ENCODE measurements at regions not wholly inside any gene's neighbourhood (a gene's known extent, or its start where the extent isn't known, plus 50 kb on each side); places are given as distances from the start of the nearest gene placed in this dataset.

DNA sequence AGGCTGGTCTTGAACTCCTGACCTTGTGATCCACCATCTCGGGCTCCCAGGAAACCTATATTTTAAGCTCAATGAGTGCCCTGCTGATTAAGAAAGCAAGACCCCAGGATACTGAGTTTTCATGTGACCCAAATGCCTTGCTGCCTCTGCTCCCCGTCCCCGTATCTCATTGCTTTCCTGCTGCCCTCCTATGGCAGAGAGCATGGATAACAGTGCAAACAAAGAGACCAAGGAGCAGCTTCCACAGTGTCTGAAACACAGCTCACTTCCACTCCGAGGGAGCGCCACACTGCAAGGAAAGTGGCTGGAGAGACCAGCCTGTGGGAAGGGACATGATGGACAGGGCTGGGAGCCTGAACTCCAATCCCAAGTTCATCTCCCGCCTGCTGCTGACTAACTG, 246.8 kb downstream of the TMEM182 start:
- Histone ChIP-seq H3K4me2 (ENCODE audit: insufficient read depth, low read length) (no peak overlapping the region), H3K36me3 (ENCODE audit: insufficient read depth, low read length) (no peaks in the 10 kb centered on the region), H3K4me1 (ENCODE audit: insufficient read depth, low read length) (no peaks in the 10 kb centered on the region), H3K9me3 (ENCODE audit: low read depth, low read length) (no peaks in the 10 kb centered on the region), H4K20me1 (ENCODE audit: insufficient read depth, low read length) (no peaks in the 10 kb centered on the region), H3K27me3 (ENCODE audit: insufficient read depth, low read length) (no peaks in the 10 kb centered on the region), H3K4me3 (ENCODE audit: insufficient read depth, low read length) (no peak overlapping the region), H2AFZ (ENCODE audit: low read length) (no peak overlapping the region), H3K79me2 (ENCODE audit: insufficient read depth, low read length) (no peaks in the 10 kb centered on the region), H3K27ac (ENCODE audit: low read depth, low read length) (no peak overlapping the region)
- DNase-seq (ENCODE audit: insufficient read length, low spot score, missing footprints) = no peak
- TF ChIP-seq, protein P1, sequence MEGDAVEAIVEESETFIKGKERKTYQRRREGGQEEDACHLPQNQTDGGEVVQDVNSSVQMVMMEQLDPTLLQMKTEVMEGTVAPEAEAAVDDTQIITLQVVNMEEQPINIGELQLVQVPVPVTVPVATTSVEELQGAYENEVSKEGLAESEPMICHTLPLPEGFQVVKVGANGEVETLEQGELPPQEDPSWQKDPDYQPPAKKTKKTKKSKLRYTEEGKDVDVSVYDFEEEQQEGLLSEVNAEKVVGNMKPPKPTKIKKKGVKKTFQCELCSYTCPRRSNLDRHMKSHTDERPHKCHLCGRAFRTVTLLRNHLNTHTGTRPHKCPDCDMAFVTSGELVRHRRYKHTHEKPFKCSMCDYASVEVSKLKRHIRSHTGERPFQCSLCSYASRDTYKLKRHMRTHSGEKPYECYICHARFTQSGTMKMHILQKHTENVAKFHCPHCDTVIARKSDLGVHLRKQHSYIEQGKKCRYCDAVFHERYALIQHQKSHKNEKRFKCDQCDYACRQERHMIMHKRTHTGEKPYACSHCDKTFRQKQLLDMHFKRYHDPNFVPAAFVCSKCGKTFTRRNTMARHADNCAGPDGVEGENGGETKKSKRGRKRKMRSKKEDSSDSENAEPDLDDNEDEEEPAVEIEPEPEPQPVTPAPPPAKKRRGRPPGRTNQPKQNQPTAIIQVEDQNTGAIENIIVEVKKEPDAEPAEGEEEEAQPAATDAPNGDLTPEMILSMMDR (IDR thresholded peaks at IDR 0.05; ENCODE audit: extremely low read depth, low read depth, low read length) = no peak

DNA sequence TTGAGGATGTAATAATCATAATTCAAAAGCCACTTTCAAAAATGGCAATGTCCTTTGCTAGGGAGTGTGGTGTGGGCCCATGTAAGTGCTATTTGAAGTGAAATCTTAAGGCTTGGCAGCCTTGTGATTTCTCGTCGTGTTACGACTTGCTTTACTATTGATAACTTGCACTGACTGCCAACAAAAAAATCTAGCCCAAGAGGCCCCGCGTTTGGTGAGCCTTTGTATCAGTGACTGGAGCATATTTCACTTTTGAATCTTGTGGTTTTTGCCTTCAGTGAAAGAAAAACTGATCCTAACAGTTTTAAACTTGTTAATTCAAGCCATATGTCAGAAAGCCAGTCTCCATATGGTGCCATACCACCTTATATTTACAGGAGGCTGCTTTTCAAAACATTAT, 248.0 kb downstream of the TMEM182 start:
- no peak for DNase-seq (ENCODE audit: insufficient read length, low spot score, missing footprints)
- Histone ChIP-seq H3K36me3 (ENCODE audit: insufficient read depth, low read length) (no peaks in the 10 kb centered on the region), H3K9me3 (ENCODE audit: low read depth, low read length) (no peaks in the 10 kb centered on the region), H3K27ac (ENCODE audit: low read depth, low read length) (no peak overlapping the region), H4K20me1 (ENCODE audit: insufficient read depth, low read length) (no peaks in the 10 kb centered on the region), H3K4me2 (ENCODE audit: insufficient read depth, low read length) (no peak overlapping the region), H3K4me1 (ENCODE audit: insufficient read depth, low read length) (no peaks in the 10 kb centered on the region), H2AFZ (ENCODE audit: low read length) (no peak overlapping the region), H3K4me3 (ENCODE audit: insufficient read depth, low read length) (no peak overlapping the region), H3K79me2 (ENCODE audit: insufficient read depth, low read length) (no peaks in the 10 kb centered on the region), H3K27me3 (ENCODE audit: insufficient read depth, low read length) (no peaks in the 10 kb centered on the region)
- TF ChIP-seq, protein P1 (IDR thresholded peaks at IDR 0.05; ENCODE audit: extremely low read depth, low read depth, low read length) = no peak

DNA sequence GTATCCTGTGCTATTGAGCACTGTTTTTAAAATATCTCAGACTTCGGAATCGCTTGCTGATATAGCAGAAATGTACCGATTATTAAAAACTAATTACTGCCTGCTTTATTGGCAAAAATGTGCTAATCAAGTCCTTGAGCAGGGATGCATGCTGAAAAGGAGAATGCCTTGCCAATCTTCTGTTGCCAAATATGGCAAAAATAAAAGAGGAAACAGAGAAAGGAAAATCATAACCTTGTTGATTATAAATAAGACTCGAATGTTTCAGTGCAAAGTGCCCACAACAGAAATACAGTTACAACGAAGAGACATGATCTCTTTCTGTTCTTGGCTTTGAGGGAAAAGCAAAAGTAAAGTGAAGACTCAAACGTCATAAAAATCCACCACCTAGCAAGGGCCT, 248.5 kb downstream of the TMEM182 start:
- Histone ChIP-seq H3K79me2 (ENCODE audit: insufficient read depth, low read length) (no peaks in the 10 kb centered on the region), H3K4me3 (ENCODE audit: insufficient read depth, low read length) (no peak overlapping the region), H3K9me3 (ENCODE audit: low read depth, low read length) (no peaks in the 10 kb centered on the region), H3K36me3 (ENCODE audit: insufficient read depth, low read length) (no peaks in the 10 kb centered on the region), H3K27ac (ENCODE audit: low read depth, low read length) (no peak overlapping the region), H2AFZ (ENCODE audit: low read length) (no peak overlapping the region), H4K20me1 (ENCODE audit: insufficient read depth, low read length) (no peaks in the 10 kb centered on the region), H3K4me2 (ENCODE audit: insufficient read depth, low read length) (no peak overlapping the region), H3K4me1 (ENCODE audit: insufficient read depth, low read length) (no peaks in the 10 kb centered on the region), H3K27me3 (ENCODE audit: insufficient read depth, low read length) (no peaks in the 10 kb centered on the region)
- TF ChIP-seq, protein P1 (IDR thresholded peaks at IDR 0.05; ENCODE audit: extremely low read depth, low read depth, low read length) = no peak
- no peak for DNase-seq (ENCODE audit: insufficient read length, low spot score, missing footprints)

DNA sequence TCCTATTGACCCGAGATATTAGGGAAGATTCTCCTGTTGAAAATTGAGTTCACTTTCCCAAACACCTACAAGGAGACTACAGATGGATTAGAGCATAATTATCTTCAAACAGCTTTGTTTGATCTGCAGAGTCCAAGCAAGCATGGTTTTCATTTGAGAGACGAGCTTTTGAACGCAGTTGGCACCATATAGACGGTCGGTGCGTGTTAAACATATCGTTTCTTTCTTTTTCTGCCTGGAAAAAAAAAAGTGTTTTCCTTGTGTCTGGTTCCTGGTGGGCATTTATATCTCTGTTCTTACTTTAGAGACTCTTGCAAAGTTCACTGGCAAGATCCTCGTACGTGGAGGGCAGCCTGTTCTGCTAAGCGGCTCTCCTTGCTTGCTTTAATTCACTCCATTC, 248.9 kb downstream of the TMEM182 start:
- H3K27me3 ChIP-seq (ENCODE audit: insufficient read depth, low read length) = no peaks in the 10 kb centered on the region
- TF ChIP-seq, protein P1 (IDR thresholded peaks at IDR 0.05; ENCODE audit: extremely low read depth, low read depth, low read length) = no peak
- no peaks in the 10 kb centered on the region for H3K4me1 ChIP-seq (ENCODE audit: insufficient read depth, low read length)
- H3K4me3 ChIP-seq (ENCODE audit: insufficient read depth, low read length) = no peak overlapping the region
- no peaks in the 10 kb centered on the region for H3K9me3 ChIP-seq (ENCODE audit: low read depth, low read length)
- no peaks in the 10 kb centered on the region for H4K20me1 ChIP-seq (ENCODE audit: insufficient read depth, low read length)
- H3K27ac ChIP-seq (ENCODE audit: low read depth, low read length) = no peak overlapping the region
- no peak overlapping the region for H3K4me2 ChIP-seq (ENCODE audit: insufficient read depth, low read length)
- no peaks in the 10 kb centered on the region for H3K36me3 ChIP-seq (ENCODE audit: insufficient read depth, low read length)
- H3K79me2 ChIP-seq (ENCODE audit: insufficient read depth, low read length) = no peaks in the 10 kb centered on the region
- no peak overlapping the region for H2AFZ ChIP-seq (ENCODE audit: low read length)
- DNase-seq (ENCODE audit: insufficient read length, low spot score, missing footprints) = no peak
